AG09309 (cell line): ENCODE measurements at regions not wholly inside any gene's neighbourhood (a gene's known extent, or its start where the extent isn't known, plus 50 kb on each side); places are given as distances from the start of the nearest gene placed in this dataset.

Experiments used
- DNase-seq: peaks from one replicate; pipeline ENCODE4 v3.0.0-alpha.2; 2010; ENCODE audit warnings: low read depth
- H3K4me3 ChIP-seq: 2 replicates; pipeline ENCODE4 v1.5.1; 2011; ENCODE audit warnings: mild to moderate bottlenecking, low read depth, low read length, moderate library complexity; ENCODE audit not compliant: control insufficient read depth
- CTCF ChIP-seq: IDR thresholded peaks from 2 replicates; pipeline ENCODE4 v1.5.1; 2011; ENCODE audit warnings: mild to moderate bottlenecking, low read depth, low read length, inconsistent platforms; ENCODE audit not compliant: insufficient read depth, control insufficient read depth; ENCODE audit errors: missing control alignments

- TF ChIP-seq CTCF = no peak
- no peak overlapping the region for H3K4me3 ChIP-seq
- no peak for DNase-seq
Observed at GRCh38 chr14:89634037-89634436, 217.0 kb upstream of the FOXN3 start.

- no peak for DNase-seq
Observed at GRCh38 chr14:89630101-89630829, 213.2 kb upstream of the FOXN3 start.

GRCh38 chr14:89629383-89629782 is 212.3 kb upstream of the FOXN3 start:
- TF ChIP-seq CTCF = no peak

More at GRCh38 chr14:89630101-89630829, 213.2 kb upstream of the FOXN3 start:
- no peak overlapping the region for H3K4me3 ChIP-seq
- TF ChIP-seq CTCF = no peak

GRCh38 chr14:89628521-89628920 is 211.5 kb upstream of the FOXN3 start:
- no peak overlapping the region for H3K4me3 ChIP-seq
- no peak for DNase-seq
- no peak for TF ChIP-seq CTCF

More at GRCh38 chr14:89629383-89629782, 212.3 kb upstream of the FOXN3 start:
- DNase-seq = no peak
- H3K4me3 ChIP-seq = no peak overlapping the region

- no peak overlapping the region for H3K4me3 ChIP-seq
- no peak for TF ChIP-seq CTCF
- DNase-seq = no peak
Observed at GRCh38 chr14:89626233-89626806, 209.3 kb upstream of the FOXN3 start.

GRCh38 chr14:89625731-89626232 is 208.7 kb upstream of the FOXN3 start:
- TF ChIP-seq CTCF = no peak
- H3K4me3 ChIP-seq = no peak overlapping the region
- no peak for DNase-seq
